Effector memory CD4-positive, alpha-beta T cell (primary cell): ENCODE measurements at regions not wholly inside any gene's neighbourhood (a gene's known extent, or its start where the extent isn't known, plus 50 kb on each side); places are given as distances from the start of the nearest gene placed in this dataset.

Source experiments
- DNase-seq, 3 donors: peaks; one replicate each; pipeline ENCODE4 v3.0.0-alpha.2; 2020
- H3K27ac ChIP-seq: 2 replicates; pipeline ENCODE4 v1.7.0; 2013; ENCODE audit warnings: mild to moderate bottlenecking, low read length, moderate library complexity; ENCODE audit not compliant: insufficient read depth, poor library complexity, severe bottlenecking
- H3K27me3 ChIP-seq: replicated peaks from 2 replicates; pipeline ENCODE4 v1.7.0; 2013; ENCODE audit warnings: mild to moderate bottlenecking, low read length; ENCODE audit not compliant: insufficient read depth, control insufficient read depth, poor library complexity, severe bottlenecking
- H3K36me3 ChIP-seq: 2 replicates; pipeline ENCODE4 v1.7.0; 2013; ENCODE audit warnings: mild to moderate bottlenecking, low read length, moderate library complexity; ENCODE audit not compliant: control insufficient read depth, insufficient read depth
- H3K4me1 ChIP-seq: 2 replicates; pipeline ENCODE4 v1.7.0; 2013; ENCODE audit warnings: low read length, mild to moderate bottlenecking; ENCODE audit not compliant: control insufficient read depth, insufficient read depth, poor library complexity, severe bottlenecking
- H3K4me3 ChIP-seq: 2 replicates; pipeline ENCODE4 v1.7.0; 2013; ENCODE audit warnings: low read length, low read depth, mild to moderate bottlenecking; ENCODE audit not compliant: insufficient read depth, poor library complexity, severe bottlenecking
- H3K9me3 ChIP-seq: 2 replicates; pipeline ENCODE4 v1.7.0; 2013; ENCODE audit warnings: mild to moderate bottlenecking, low read length, moderate library complexity; ENCODE audit not compliant: control insufficient read depth

- no peaks in the 10 kb centered on the region for H3K27me3 ChIP-seq
- H3K4me1 ChIP-seq, result no peaks in the 10 kb centered on the region
- H3K36me3 ChIP-seq, result no peaks in the 10 kb centered on the region
Observed at GRCh38 chr11:104761511-104761910, 136.7 kb downstream of the CASP12 start.

DNA sequence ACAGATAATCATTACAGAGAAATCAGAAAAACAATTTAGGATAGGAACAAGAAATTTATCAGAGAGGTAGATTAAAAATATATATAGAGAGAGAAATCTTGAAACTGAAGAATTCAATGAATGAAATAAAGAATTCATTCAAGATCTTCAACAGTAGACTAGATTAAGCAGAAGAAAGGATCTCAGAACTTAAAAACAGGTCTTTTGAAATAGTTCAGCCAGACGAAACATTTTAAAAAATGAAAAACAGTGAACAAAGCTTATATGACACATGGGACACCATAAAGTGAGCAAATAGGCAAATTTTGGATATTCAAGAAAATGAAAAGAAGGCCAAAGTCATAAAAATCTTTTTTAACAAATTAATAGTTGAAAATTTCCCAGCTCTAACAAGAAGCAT lies 138.8 kb downstream of the CASP12 start:
- Histone ChIP-seq H3K4me1 (no peaks in the 10 kb centered on the region), H3K27me3 (no peaks in the 10 kb centered on the region), H3K4me3 (no peak overlapping the region), H3K36me3 (no peaks in the 10 kb centered on the region), H3K9me3 (no peaks in the 10 kb centered on the region), H3K27ac (no peak overlapping the region)
- no peak for DNase-seq

More at GRCh38 chr11:104761511-104761910, 136.7 kb downstream of the CASP12 start:
- no peak for DNase-seq
- no peak overlapping the region for H3K4me3 ChIP-seq
- H3K27ac ChIP-seq, result no peak overlapping the region
- H3K9me3 ChIP-seq, result no peaks in the 10 kb centered on the region

DNA sequence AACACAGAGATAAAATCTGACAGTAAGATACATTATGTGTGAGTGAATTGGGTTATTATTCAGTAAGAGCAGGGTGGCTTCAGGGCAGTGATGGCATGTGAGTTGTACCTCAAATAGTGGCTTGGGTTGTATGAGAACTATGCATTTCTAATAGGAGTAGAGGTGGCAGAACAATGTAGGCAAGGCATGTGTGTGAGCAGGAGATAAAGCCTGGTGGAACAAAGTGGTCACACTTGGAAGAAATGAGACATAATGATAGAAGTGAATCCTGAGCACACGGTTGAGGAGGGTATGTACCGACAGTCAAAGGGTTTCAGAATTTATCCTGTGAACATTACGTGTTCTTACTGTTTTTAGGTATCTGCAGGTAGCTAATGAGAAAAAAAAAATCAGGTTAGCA lies 159.3 kb downstream of the CASP12 start:
- Histone ChIP-seq H3K36me3 (no peaks in the 10 kb centered on the region), H3K27me3 (no peaks in the 10 kb centered on the region), H3K4me3 (no peak overlapping the region), H3K4me1 (no peaks in the 10 kb centered on the region), H3K9me3 (no peaks in the 10 kb centered on the region), H3K27ac (no peak overlapping the region)
- DNase-seq, result no peak

DNA sequence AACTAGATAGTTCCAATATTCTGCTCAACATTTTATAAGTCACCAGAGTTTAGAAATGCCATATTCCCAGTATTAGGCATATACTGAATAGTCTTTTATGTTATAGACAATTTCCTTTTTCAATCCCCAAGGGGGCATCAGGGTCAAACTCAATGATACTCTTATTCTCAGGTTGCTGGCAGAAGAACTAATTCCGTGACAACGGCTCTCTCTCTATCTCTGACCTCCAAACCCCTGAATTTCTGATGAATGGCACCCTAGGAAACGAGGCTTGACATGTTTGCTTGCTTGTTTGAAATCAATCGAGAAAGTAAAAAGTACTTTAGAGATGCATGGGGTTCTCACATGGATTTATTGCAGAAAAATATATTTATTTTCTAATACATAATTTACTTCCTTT lies 160.1 kb downstream of the CASP12 start:
- Histone ChIP-seq H3K27ac (no peak overlapping the region), H3K4me1 (no peaks in the 10 kb centered on the region), H3K4me3 (no peak overlapping the region), H3K9me3 (no peaks in the 10 kb centered on the region), H3K27me3 (no peaks in the 10 kb centered on the region), H3K36me3 (no peaks in the 10 kb centered on the region)
- no peak for DNase-seq

- Histone ChIP-seq H3K4me1 (no peaks in the 10 kb centered on the region), H3K27me3 (no peaks in the 10 kb centered on the region), H3K9me3 (no peaks in the 10 kb centered on the region), H3K4me3 (no peak overlapping the region), H3K36me3 (no peaks in the 10 kb centered on the region), H3K27ac (no peak overlapping the region)
- no peak for DNase-seq
Observed at GRCh38 chr11:104736502-104736901, 161.8 kb downstream of the CASP12 start.

DNA sequence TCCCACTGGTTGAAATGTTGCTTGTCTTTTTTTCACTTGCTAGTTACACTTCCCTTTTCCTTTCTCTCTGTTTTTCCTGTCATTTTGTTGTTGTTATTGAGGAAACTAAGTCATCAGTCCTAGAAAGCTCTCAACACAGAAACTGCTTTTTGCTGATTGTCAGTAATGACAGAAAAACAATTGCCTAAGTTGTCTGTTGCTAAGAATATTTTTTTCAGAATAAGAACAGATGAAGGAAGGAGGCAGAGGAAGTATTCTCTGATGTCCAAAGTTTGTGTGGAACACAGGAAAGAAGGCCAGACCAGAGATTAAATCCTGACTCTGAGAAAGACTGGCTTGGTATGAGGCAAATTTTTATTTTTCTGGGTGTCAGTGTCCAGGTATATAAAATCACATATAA lies 163.3 kb downstream of the CASP12 start:
- Histone ChIP-seq H3K4me3 (no peak overlapping the region), H3K36me3 (no peaks in the 10 kb centered on the region), H3K4me1 (no peaks in the 10 kb centered on the region), H3K9me3 (no peaks in the 10 kb centered on the region), H3K27ac (no peak overlapping the region), H3K27me3 (no peaks in the 10 kb centered on the region)
- no peak for DNase-seq

- Histone ChIP-seq H3K4me3 (no peak overlapping the region), H3K36me3 (no peaks in the 10 kb centered on the region), H3K9me3 (no peaks in the 10 kb centered on the region), H3K27ac (no peak overlapping the region), H3K4me1 (no peaks in the 10 kb centered on the region), H3K27me3 (no peaks in the 10 kb centered on the region)
- no peak for DNase-seq
Observed at GRCh38 chr11:104731890-104732289, 166.4 kb downstream of the CASP12 start.

GRCh38 chr11:104728927-104729326 lies 169.3 kb downstream of the CASP12 start:
- Histone ChIP-seq H3K27ac (no peak overlapping the region), H3K9me3 (no peaks in the 10 kb centered on the region), H3K4me1 (no peaks in the 10 kb centered on the region), H3K36me3 (no peaks in the 10 kb centered on the region), H3K27me3 (no peaks in the 10 kb centered on the region), H3K4me3 (no peak overlapping the region)
- DNase-seq, result no peak

DNA sequence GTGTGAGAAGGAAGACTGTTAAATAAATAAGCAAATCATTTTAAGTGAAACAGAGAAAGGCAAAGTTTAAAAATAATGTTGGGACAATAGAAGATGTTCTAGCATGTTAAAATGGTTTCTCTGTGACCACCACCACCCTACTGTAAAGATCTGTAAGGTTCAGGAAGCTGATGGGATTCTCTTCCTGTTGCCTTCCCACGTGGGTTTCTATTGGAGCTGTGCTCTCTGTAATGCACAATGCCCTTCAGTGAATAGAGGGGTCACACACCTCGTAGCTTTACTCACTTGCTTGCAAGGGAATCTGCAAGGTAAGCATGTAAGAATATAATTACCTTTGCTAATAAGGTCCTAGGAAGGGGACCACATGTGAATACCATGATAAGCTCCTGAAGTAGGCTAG lies 170.5 kb downstream of the CASP12 start:
- H3K4me1 ChIP-seq, result no peaks in the 10 kb centered on the region
- no peaks in the 10 kb centered on the region for H3K9me3 ChIP-seq
- H3K36me3 ChIP-seq, result no peaks in the 10 kb centered on the region
- no peaks in the 10 kb centered on the region for H3K27me3 ChIP-seq
- no peak overlapping the region for H3K4me3 ChIP-seq
- no peak overlapping the region for H3K27ac ChIP-seq
- DNase-seq, result no peak

GRCh38 chr11:104727095-104727494 lies 171.2 kb downstream of the CASP12 start:
- H3K27ac ChIP-seq, result no peak overlapping the region
- no peak for DNase-seq
- no peak overlapping the region for H3K4me3 ChIP-seq
- no peaks in the 10 kb centered on the region for H3K27me3 ChIP-seq
- no peaks in the 10 kb centered on the region for H3K9me3 ChIP-seq
- H3K4me1 ChIP-seq, result no peaks in the 10 kb centered on the region
- no peaks in the 10 kb centered on the region for H3K36me3 ChIP-seq
